ENCODE measurements at regions not wholly inside any gene's neighbourhood (a gene's known extent, or its start where the extent isn't known, plus 50 kb on each side); places are given as distances from the start of the nearest gene placed in this dataset.

DNA sequence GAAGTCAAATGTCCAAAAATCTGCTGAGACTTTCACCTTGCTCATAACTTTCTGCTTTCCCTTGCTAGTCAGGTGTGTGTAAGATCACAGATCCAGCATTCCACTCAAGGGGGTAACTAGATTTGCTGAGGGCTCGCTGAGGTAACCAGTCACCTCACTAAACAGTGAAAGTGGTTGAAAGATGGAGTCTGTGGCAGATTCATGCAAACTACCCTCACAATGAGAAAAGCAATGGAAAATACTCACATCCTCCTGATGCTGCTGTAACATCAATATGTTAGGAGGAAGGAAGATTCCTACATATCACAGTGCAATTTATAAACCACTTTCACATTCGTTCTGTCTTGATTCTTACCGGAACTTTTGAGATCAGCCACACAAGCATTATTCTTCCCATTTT is 174.3 kb upstream of the BCL6 start:
- H3K4me3 ChIP-seq (ENCODE audit: low read length): no peak overlapping the region
- DNase-seq (ENCODE audit: low read depth): no peak
- TF ChIP-seq, protein P1, sequence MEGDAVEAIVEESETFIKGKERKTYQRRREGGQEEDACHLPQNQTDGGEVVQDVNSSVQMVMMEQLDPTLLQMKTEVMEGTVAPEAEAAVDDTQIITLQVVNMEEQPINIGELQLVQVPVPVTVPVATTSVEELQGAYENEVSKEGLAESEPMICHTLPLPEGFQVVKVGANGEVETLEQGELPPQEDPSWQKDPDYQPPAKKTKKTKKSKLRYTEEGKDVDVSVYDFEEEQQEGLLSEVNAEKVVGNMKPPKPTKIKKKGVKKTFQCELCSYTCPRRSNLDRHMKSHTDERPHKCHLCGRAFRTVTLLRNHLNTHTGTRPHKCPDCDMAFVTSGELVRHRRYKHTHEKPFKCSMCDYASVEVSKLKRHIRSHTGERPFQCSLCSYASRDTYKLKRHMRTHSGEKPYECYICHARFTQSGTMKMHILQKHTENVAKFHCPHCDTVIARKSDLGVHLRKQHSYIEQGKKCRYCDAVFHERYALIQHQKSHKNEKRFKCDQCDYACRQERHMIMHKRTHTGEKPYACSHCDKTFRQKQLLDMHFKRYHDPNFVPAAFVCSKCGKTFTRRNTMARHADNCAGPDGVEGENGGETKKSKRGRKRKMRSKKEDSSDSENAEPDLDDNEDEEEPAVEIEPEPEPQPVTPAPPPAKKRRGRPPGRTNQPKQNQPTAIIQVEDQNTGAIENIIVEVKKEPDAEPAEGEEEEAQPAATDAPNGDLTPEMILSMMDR (IDR thresholded peaks at IDR 0.05; ENCODE audit: insufficient read depth, low read depth, low read length, missing control alignments): no peak

GRCh38 chr3:187920030-187920429 is 174.8 kb upstream of the BCL6 start:
- peak; percentile 31 for DNase-seq (ENCODE audit: low read depth)
- TF ChIP-seq, protein P1 (IDR thresholded peaks at IDR 0.05; ENCODE audit: insufficient read depth, low read depth, low read length, missing control alignments): no peak
- no peak overlapping the region for H3K4me3 ChIP-seq (ENCODE audit: low read length)

GRCh38 chr3:187920913-187921312 is 175.6 kb upstream of the BCL6 start:
- no peak for DNase-seq (ENCODE audit: low read depth)
- TF ChIP-seq, protein P1 (IDR thresholded peaks at IDR 0.05; ENCODE audit: insufficient read depth, low read depth, low read length, missing control alignments): no peak
- H3K4me3 ChIP-seq (ENCODE audit: low read length): no peak overlapping the region

DNA sequence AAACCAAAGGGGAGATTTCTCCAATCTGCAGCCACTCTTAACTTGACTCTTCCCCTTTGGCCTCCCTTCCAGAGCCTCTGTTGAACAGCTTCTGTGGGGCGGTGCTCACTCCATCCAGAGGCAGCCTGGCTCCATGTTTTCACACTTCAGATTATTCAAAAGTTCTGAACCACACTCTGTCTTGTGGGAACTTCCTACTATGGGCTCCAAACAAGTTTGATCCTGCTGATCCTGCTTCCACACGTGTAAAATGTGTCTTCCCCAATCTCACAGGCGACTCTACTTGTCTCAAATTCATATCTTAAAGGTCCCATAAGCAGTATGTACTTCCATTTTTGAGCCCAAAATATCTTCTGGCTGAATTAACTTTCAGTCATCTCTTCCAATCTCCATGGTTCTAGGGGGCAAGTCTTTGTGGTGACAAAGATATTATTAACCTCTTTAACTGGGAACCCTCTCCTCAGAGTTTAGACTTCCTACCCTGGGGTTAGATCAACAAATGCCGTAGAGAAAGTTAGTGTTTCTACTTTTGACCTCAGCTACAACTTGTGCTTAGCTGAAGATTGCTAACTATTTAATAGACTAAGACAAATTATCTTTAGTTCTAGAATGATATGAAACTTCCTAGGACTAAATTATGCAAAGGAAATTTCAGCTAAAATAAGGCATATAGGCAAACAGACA is 176.3 kb upstream of the BCL6 start:
- TF ChIP-seq, protein P1 (IDR thresholded peaks at IDR 0.05; ENCODE audit: insufficient read depth, low read depth, low read length, missing control alignments): no peak
- peak; percentile 46 for DNase-seq (ENCODE audit: low read depth)
- no peak overlapping the region for H3K4me3 ChIP-seq (ENCODE audit: low read length)

DNA sequence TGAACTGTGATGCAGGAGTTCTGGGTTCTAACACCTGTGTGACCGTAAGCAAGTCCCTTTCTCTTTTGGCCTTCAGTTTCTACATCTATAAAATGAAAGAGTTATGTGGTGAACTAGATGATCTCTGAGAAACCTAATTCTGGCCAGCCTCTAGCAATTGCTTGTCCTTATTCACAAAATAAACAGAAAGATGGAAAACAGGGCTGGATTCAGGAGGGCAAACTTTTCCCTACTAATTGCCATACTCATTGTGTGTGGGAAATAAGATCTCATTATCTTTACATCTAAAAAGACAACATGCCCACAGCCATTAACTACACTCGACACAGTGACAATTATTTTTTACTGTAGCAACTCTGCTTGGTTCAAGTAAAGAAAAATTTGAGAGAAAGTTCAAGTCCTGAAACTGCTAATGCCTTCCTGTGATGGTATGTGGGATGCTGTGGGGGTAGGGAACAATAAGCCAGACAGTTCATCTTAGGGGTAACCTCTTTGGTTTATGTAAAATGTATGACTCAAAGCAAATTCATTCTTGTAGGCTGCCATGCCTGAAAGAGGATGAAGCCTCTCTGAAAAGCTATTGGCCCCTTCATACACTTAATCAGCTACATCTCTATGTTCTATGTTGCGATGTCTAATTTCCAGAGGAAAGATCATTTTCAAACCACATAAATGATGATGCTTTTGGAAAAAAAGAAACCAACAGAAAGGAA is 177.6 kb upstream of the BCL6 start:
- DNase-seq (ENCODE audit: low read depth): no peak
- TF ChIP-seq, protein P1 (IDR thresholded peaks at IDR 0.05; ENCODE audit: insufficient read depth, low read depth, low read length, missing control alignments): no peak
- H3K4me3 ChIP-seq (ENCODE audit: low read length): no peak overlapping the region

GRCh38 chr3:187924651-187925050 is 179.4 kb upstream of the BCL6 start:
- TF ChIP-seq, protein P1 (IDR thresholded peaks at IDR 0.05; ENCODE audit: insufficient read depth, low read depth, low read length, missing control alignments): no peak
- no peak overlapping the region for H3K4me3 ChIP-seq (ENCODE audit: low read length)
- no peak for DNase-seq (ENCODE audit: low read depth)
